Fibroblast of lung (primary cell): ENCODE measurements at regions not wholly inside any gene's neighbourhood (a gene's known extent, or its start where the extent isn't known, plus 50 kb on each side); places are given as distances from the start of the nearest gene placed in this dataset.

Experiments
- DNase-seq, 2 donors: peaks; one replicate each; pipeline versions ENCODE4 v3.0.0 to v3.0.0-alpha.2; 2010; ENCODE audit warnings: low read depth in 2 of 2
- H2AFZ ChIP-seq: 2 replicates; pipeline ENCODE4 v1.5.1; 2012; ENCODE audit warnings: low read length, control low read depth, inconsistent platforms
- H3K27ac ChIP-seq: 2 replicates; pipeline ENCODE4 v1.5.1; 2011; ENCODE audit warnings: low read length, control low read depth; ENCODE audit not compliant: insufficient read depth
- H3K27me3 ChIP-seq: 2 replicates; pipeline ENCODE4 v1.5.1; 2011; ENCODE audit warnings: mild to moderate bottlenecking, low read length; ENCODE audit not compliant: control insufficient read depth, insufficient read depth
- H3K36me3 ChIP-seq: 2 replicates; pipeline ENCODE4 v1.5.1; 2011; ENCODE audit warnings: low read length; ENCODE audit not compliant: control insufficient read depth, insufficient read depth
- H3K4me1 ChIP-seq: 2 replicates; pipeline ENCODE4 v1.5.1; 2011; ENCODE audit warnings: low read length; ENCODE audit not compliant: control insufficient read depth, insufficient read depth; ENCODE audit errors: extremely low read depth
- H3K4me2 ChIP-seq: 2 replicates; pipeline ENCODE4 v1.5.1; 2011; ENCODE audit warnings: low read length, control low read depth; ENCODE audit not compliant: insufficient read depth; ENCODE audit errors: extremely low read depth
- H3K4me3 ChIP-seq, 4 experiments: fragments of 200-600 bp in 1 of 4; sonication (generic) in 1 of 4; replicated peaks in 1 of 4; 2 replicates each; pipeline ENCODE4 v1.5.1; 2011 to 2016; ENCODE audit warnings: low read length in 4 of 4, low read depth in 3 of 4, mild to moderate bottlenecking in 3 of 4, control low read depth in 2 of 4, inconsistent platforms in 1 of 4, mixed read lengths in 1 of 4; ENCODE audit not compliant: insufficient read depth in 1 of 4; ENCODE audit errors: control extremely low read depth in 1 of 4
- H3K79me2 ChIP-seq: 2 replicates; pipeline ENCODE4 v1.5.1; 2012; ENCODE audit warnings: mild to moderate bottlenecking, low read length, inconsistent platforms; ENCODE audit not compliant: control insufficient read depth, insufficient read depth
- H3K9ac ChIP-seq: 2 replicates; pipeline ENCODE4 v1.5.1; 2011; ENCODE audit warnings: mild to moderate bottlenecking, low read length, control low read depth; ENCODE audit not compliant: insufficient read depth
- H3K9me3 ChIP-seq: 2 replicates; pipeline ENCODE4 v1.5.1; 2012; ENCODE audit warnings: low read depth, low read length; ENCODE audit not compliant: control insufficient read depth, insufficient read depth
- H4K20me1 ChIP-seq: 2 replicates; pipeline ENCODE4 v1.5.1; 2011; ENCODE audit warnings: low read length; ENCODE audit not compliant: control insufficient read depth, insufficient read depth; ENCODE audit errors: extremely low read depth
- EZH2 ChIP-seq: IDR thresholded peaks from 2 replicates; pipeline ENCODE4 v1.5.1; 2012; ENCODE audit warnings: low read length, control low read depth, mild to moderate bottlenecking; ENCODE audit errors: missing control alignments
- TF ChIP-seq, protein P1 (sequence below), 2 donors: IDR thresholded peaks in 1 of 2; conservative IDR thresholded peaks in 1 of 2; 1 replicate in 1 of 2; 2 replicates in 1 of 2; pipeline ENCODE4 v1.5.1; 2011 to 2012; ENCODE audit warnings: low read length in 2 of 2, control low read depth in 1 of 2, inconsistent platforms in 1 of 2, low read depth in 1 of 2, mild to moderate bottlenecking in 1 of 2

DNA sequence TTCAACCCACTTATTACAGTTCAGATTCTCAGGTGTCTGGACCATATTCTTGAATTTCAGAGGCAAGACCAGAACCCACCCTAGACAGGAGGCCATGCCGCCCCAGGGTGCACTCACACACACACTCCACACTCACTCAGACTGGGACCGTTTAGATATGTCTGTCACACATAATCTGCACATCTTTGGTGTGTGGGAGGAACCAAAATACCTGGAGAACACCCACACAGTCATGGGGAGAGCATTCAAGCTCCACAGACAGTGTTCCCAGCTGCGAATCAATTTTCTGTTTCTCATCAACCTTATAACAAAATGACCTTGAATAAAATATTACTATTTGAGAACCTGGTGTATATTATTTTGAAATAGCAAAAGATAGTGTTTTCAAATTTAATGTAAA is 2353.0 kb downstream of the PCDH9 start:
- no peak for DNase-seq
- no peaks in the 10 kb centered on the region for H3K36me3 ChIP-seq
- no peak overlapping the region for H3K4me3 ChIP-seq
- no peaks in the 10 kb centered on the region for H3K79me2 ChIP-seq
- H4K20me1 ChIP-seq = no peaks in the 10 kb centered on the region
- no peaks in the 10 kb centered on the region for H3K9me3 ChIP-seq
- H3K27me3 ChIP-seq = no peaks in the 10 kb centered on the region
- H3K9ac ChIP-seq = no peak overlapping the region
- H3K4me1 ChIP-seq = no peaks in the 10 kb centered on the region
- no peak overlapping the region for H3K4me2 ChIP-seq
- no peak overlapping the region for H2AFZ ChIP-seq
- TF ChIP-seq, protein P1, sequence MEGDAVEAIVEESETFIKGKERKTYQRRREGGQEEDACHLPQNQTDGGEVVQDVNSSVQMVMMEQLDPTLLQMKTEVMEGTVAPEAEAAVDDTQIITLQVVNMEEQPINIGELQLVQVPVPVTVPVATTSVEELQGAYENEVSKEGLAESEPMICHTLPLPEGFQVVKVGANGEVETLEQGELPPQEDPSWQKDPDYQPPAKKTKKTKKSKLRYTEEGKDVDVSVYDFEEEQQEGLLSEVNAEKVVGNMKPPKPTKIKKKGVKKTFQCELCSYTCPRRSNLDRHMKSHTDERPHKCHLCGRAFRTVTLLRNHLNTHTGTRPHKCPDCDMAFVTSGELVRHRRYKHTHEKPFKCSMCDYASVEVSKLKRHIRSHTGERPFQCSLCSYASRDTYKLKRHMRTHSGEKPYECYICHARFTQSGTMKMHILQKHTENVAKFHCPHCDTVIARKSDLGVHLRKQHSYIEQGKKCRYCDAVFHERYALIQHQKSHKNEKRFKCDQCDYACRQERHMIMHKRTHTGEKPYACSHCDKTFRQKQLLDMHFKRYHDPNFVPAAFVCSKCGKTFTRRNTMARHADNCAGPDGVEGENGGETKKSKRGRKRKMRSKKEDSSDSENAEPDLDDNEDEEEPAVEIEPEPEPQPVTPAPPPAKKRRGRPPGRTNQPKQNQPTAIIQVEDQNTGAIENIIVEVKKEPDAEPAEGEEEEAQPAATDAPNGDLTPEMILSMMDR (conservative IDR thresholded peaks at IDR 0.05 in 1 of 2, IDR thresholded peaks at IDR 0.05 in 1 of 2; ENCODE audit: low read depth in 1 of 2, low read length in 2 of 2) = no peak
- no peak for TF ChIP-seq EZH2
- H3K27ac ChIP-seq = no peak overlapping the region

GRCh38 chr13:64871742-64872141 is 2358.4 kb downstream of the PCDH9 start:
- Histone ChIP-seq H4K20me1 (no peaks in the 10 kb centered on the region), H3K4me3 (no peak overlapping the region), H3K27ac (no peak overlapping the region), H3K27me3 (no peaks in the 10 kb centered on the region), H3K9me3 (no peaks in the 10 kb centered on the region), H2AFZ (no peak overlapping the region), H3K4me2 (no peak overlapping the region), H3K4me1 (no peaks in the 10 kb centered on the region), H3K36me3 (no peaks in the 10 kb centered on the region), H3K9ac (no peak overlapping the region), H3K79me2 (no peaks in the 10 kb centered on the region)
- DNase-seq = no peak
- no peak for TF ChIP-seq EZH2
- TF ChIP-seq, protein P1 (conservative IDR thresholded peaks at IDR 0.05 in 1 of 2, IDR thresholded peaks at IDR 0.05 in 1 of 2; ENCODE audit: low read depth in 1 of 2, low read length in 2 of 2) = no peak

- Histone ChIP-seq H3K9ac (no peak overlapping the region), H2AFZ (no peak overlapping the region), H3K4me1 (no peaks in the 10 kb centered on the region), H3K4me3 (no peak overlapping the region), H3K9me3 (no peaks in the 10 kb centered on the region), H3K79me2 (no peaks in the 10 kb centered on the region), H3K27ac (no peak overlapping the region), H4K20me1 (no peaks in the 10 kb centered on the region), H3K4me2 (no peak overlapping the region), H3K36me3 (no peaks in the 10 kb centered on the region), H3K27me3 (no peaks in the 10 kb centered on the region)
- TF ChIP-seq, protein P1 (conservative IDR thresholded peaks at IDR 0.05 in 1 of 2, IDR thresholded peaks at IDR 0.05 in 1 of 2; ENCODE audit: low read depth in 1 of 2, low read length in 2 of 2) = no peak
- TF ChIP-seq EZH2 = no peak
- DNase-seq = no peak
These were observed 2360.6 kb downstream of the PCDH9 start for GRCh38 chr13:64869539-64869938.
